NCI-H82 treated with DMSO at 0.1 percent for 48 hours (cell line): ENCODE measurements at regions not wholly inside any gene's neighbourhood (a gene's known extent, or its start where the extent isn't known, plus 50 kb on each side); places are given as distances from the start of the nearest gene placed in this dataset.
"Not testable (repeated sequence)": the region's sequence is repeated elsewhere in the genome, so short reads cannot be mapped to it uniquely, and the experiment has no call there.

Experiments used
- DNase-seq: peaks from one replicate; lab custom pipeline; 2025; ENCODE audit not compliant: unreplicated experiment; lab: John Stamatoyannopoulos, UW

DNA sequence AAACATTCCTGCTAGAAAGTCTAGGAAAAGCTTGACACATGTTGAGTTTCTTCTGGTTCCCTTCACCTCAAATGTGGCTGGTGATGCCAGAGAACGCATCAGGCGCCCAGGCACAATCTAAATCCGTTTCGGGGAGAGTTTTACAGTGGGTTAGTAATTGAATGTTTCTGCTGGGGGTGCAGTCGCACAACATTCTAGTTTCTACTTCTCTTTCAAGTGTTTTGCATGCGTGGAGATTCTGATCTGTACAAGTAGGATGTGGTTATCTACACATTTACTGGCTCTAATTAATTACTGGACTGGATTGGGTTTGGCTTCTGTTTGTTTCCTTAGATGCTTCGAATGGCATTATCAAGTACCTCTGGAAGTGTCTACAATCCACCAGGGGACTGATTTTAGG is 173.8 kb downstream of the TMEM26 start:
- no peak for DNase-seq

GRCh38 chr10:61278556-61278955 is 174.6 kb downstream of the TMEM26 start:
- DNase-seq: no peak

- DNase-seq: no peak
Measured at GRCh38 chr10:61272781-61273180, 180.4 kb downstream of the TMEM26 start.

GRCh38 chr10:61271127-61271780 is 181.9 kb downstream of the TMEM26 start:
- no peak for DNase-seq

GRCh38 chr10:61263518-61263917 is 189.7 kb downstream of the TMEM26 start:
- DNase-seq: no peak

DNA sequence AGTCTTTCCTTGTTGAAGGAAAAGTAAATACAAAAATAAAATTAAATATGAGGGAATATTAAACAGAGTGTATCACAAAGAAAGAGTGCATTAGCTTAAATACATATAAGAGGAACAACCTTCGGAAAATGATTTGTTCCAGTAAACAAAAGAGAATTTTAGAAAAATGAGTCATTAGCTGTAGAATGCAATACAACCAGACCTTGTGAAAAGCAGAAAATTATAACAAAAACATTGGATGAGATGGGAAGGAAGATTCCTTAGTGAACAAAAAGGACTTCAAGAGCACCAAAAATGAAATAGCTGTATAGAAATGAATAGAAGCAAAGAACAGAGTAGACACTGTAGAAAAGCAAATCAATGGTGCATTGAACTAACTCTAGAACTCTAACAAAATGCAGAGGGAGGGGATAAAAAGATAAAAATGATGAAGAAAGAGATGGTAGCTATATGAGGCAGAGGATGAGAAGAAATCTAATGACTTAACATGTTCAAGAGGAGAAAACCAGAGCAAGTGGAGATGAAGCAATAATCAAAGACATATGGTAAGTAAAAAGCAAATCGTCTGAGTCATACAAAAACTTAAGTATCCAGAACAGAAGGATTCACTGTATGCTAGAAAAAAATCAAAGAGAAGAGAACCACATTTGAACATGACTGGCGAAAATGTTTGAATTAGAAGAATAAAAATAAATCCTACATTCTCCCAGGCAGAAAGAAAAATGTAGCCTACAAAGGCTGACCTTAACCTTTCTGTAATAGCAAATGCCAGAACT is 190.5 kb downstream of the TMEM26 start:
- DNase-seq: no peak

- no peak for DNase-seq
Measured at GRCh38 chr10:61257956-61258496, 195.2 kb downstream of the TMEM26 start.

DNA sequence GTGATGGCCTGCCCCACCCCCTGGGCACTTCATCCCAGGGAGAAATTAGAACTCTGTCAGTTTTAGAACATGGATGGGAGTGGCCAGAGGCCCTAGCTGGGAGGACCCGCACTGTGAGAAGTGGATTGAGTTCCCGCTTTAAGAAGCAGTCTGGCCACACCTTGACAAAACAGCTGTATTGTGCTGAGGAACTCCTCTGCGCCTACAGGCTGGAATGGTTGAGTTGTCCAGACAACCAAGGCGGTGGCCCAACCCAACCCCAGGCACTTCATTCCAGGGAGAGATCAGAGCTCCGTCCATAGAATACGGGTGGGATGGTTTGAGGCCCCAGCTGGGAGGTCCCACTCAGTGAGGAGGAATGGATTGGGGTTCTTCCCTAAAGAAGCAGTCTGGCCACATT is 196.0 kb downstream of the TMEM26 start:
- DNase-seq: no peak

DNA sequence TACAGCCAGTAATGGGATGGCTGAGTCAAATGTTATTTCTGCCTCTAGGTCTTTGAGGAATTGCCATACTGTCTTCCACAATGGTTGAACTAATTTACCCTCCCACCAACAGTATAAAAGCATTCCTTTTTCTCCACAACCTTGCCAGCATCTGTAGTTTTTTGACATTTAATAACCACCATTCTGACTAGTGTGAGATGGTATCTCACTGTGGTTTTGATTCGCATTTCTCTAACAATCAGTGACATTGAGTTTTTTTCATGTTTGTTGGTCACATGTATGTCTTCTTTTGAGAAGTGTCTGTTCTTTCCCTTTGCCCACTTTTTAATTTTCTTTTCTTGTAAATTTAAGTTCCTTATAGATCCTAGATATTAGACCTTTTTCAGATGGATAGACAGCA is 200.9 kb downstream of the TMEM26 start:
- DNase-seq: not testable (repeated sequence)

GRCh38 chr10:61251089-61251488 is 202.1 kb downstream of the TMEM26 start:
- DNase-seq: no peak

DNA sequence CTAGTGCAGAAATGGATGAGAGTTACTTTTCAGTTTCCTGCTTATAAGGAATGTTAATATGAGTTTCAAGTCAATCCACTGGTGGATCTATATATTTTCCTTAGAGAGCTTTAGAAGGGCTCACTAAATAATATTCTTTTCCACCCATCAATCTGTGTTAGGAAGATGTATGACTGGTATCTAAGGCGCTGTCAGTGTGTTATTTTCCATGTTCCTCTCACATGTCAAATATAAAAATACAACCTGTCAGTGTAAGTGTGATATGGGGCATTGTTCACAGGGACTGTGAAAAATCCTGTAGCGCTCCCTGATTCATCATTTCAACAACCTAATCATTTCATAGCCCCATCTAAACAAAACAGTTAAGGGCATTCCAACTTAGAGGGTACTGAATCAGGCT is 203.1 kb downstream of the TMEM26 start:
- no peak for DNase-seq

DNA sequence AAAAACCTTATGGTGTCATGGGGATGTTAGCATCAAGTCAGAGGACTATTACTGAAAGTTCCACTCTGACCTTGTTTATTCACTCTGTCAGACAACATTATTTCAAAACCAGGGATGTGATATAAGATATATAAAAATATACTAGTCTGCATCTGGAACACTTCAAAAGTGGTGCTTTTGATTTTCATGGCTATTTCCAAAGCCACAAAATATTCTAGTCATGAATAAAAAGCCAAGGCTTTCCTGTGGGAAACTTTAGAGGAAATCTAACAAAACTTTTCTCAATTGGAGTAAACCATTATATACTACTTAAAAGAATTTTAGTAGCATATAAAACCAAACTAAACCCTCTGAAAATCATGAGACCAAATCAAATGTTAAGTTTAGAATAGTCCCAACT is 205.2 kb downstream of the TMEM26 start:
- DNase-seq: no peak

GRCh38 chr10:61244261-61244775 is 208.9 kb downstream of the TMEM26 start:
- peak; percentile 94 for DNase-seq

DNA sequence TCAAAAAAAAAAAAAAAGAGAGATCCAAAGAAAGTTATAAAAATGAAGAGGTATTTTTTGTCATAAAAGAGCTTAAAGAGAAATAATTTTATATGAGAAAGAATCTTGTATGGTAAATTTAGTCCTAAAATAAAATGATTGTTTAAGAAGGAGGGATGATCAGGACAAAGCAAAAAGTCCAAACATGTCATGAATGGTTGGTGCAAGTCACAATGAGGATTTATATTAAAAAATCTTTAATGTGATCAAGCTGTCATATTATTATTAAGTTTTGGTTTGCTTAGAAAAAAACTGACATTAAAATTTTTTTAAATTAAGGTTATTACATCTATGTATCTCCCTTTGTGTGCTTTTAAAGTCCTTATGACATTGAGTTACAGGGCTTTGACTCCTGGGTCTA is 220.4 kb downstream of the TMEM26 start:
- no peak for DNase-seq

DNA sequence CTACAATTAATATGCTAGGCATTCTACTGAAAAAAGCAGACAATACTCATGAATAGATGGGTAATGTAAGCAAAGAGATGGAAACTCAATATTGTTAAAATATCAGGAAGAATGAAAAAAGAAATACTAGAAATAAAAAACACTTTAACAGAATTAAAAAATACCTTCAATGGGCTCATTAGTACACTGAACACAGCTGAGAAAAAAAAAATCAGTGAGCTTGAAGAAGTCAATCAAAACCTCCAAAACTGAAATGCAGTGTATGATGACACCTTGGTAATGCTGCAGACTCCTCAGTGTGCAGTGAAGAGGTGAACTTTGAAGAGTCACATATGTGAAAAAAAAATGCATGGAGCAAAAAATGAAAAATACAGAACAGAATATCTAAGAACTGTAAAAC is 227.2 kb downstream of the TMEM26 start:
- no peak for DNase-seq

- no peak for DNase-seq
Measured at GRCh38 chr10:61223576-61223975, 229.6 kb downstream of the TMEM26 start.

GRCh38 chr10:61219696-61220095 is 233.5 kb downstream of the TMEM26 start:
- no peak for DNase-seq

GRCh38 chr10:61217851-61218565 is 235.2 kb downstream of the TMEM26 start:
- DNase-seq: no peak

- DNase-seq: no peak
Measured at GRCh38 chr10:61215246-61215645, 237.9 kb downstream of the TMEM26 start.

GRCh38 chr10:61211468-61211867 is 241.7 kb downstream of the TMEM26 start:
- DNase-seq: no peak

GRCh38 chr10:61197057-61197456 is 253.1 kb upstream of the RHOBTB1 start:
- DNase-seq: peak; percentile 45

- DNase-seq: no peak
Measured at GRCh38 chr10:61195211-61195610, 251.2 kb upstream of the RHOBTB1 start.
